H1 (cell line): ENCODE measurements at regions not wholly inside any gene's neighbourhood (a gene's known extent, or its start where the extent isn't known, plus 50 kb on each side); places are given as distances from the start of the nearest gene placed in this dataset.

Experiments used
- SAP30 ChIP-seq: fragments of 300-600 bp; sonication (generic); IDR thresholded peaks from 2 replicates; pipeline ENCODE4 v1.7.1; 2012; ENCODE audit warnings: low read length, moderate library complexity, mild to moderate bottlenecking, inconsistent platforms; ENCODE audit not compliant: insufficient read depth, insufficient replicate concordance

GRCh38 chr14:76936483-76936882 lies 92.0 kb downstream of the IRF2BPL start (continued):
- TF ChIP-seq SAP30, result no peak
